Lung (tissue), 11 donors: ENCODE measurements at regions not wholly inside any gene's neighbourhood (a gene's known extent, or its start where the extent isn't known, plus 50 kb on each side); places are given as distances from the start of the nearest gene placed in this dataset.

Experiments used
- ATAC-seq: fragments of 200-7000 bp; cut with Tn5 transposase; one replicate; pipeline ENCODE4 v1.9.1; 2020; ENCODE audit warnings: moderate number of reproducible peaks; ENCODE audit not compliant: insufficient read depth, low FRiP score
- DNase-seq, 3 donors: peaks; one replicate each; pipeline ENCODE4 v3.0.0-alpha.2; 2013 to 2017
- H3K27ac ChIP-seq, 2 donors: one replicate each; pipeline ENCODE4 v1.5.1; 2013; ENCODE audit warnings: mild to moderate bottlenecking in 2 of 2, moderate library complexity in 2 of 2, control low read depth in 1 of 2, inconsistent platforms in 1 of 2, low read depth in 1 of 2, low read length in 1 of 2
- H3K27me3 ChIP-seq, 3 donors: one replicate each; pipeline ENCODE4 v1.5.1; 2013; ENCODE audit warnings: low read length in 2 of 3; ENCODE audit not compliant: control insufficient read depth in 3 of 3, insufficient read depth in 3 of 3
- H3K36me3 ChIP-seq, 4 donors: one replicate each; pipeline ENCODE4 v1.5.1; 2013; ENCODE audit warnings: low read length in 4 of 4, mild to moderate bottlenecking in 1 of 4, moderate library complexity in 1 of 4; ENCODE audit not compliant: control insufficient read depth in 4 of 4, insufficient read depth in 4 of 4
- H3K4me1 ChIP-seq, 5 donors: one replicate each; pipeline ENCODE4 v1.5.1; 2013; ENCODE audit warnings: low read length in 5 of 5, mild to moderate bottlenecking in 2 of 5, moderate library complexity in 1 of 5; ENCODE audit not compliant: control insufficient read depth in 5 of 5, insufficient read depth in 5 of 5
- H3K4me3 ChIP-seq: one replicate; pipeline ENCODE4 v1.5.1; 2013; ENCODE audit warnings: mild to moderate bottlenecking, control low read depth, moderate library complexity
- H3K9ac ChIP-seq, 2 donors: one replicate each; pipeline ENCODE4 v1.5.1; 2013; ENCODE audit warnings: low read length in 2 of 2, control low read depth in 1 of 2; ENCODE audit not compliant: insufficient read depth in 1 of 2
- H3K9me3 ChIP-seq, 4 donors: one replicate each; pipeline ENCODE4 v1.5.1; 2013; ENCODE audit warnings: low read length in 3 of 4, mild to moderate bottlenecking in 1 of 4, moderate library complexity in 1 of 4; ENCODE audit not compliant: control insufficient read depth in 4 of 4, insufficient read depth in 3 of 4
- WGBS, 2 donors: extraction: QIAGEN DNeasy Blood & Tissue Kit; methylation state at CpG; one replicate each; pipeline ENCODE4 v1.1.7; 2013; 5-methylcytosine and 5-hydroxymethylcytosine counted together
- TF ChIP-seq, protein P1 (sequence below): IDR thresholded peaks from 2 replicates; pipeline ENCODE4 v1.5.1; 2012; ENCODE audit warnings: mild to moderate bottlenecking; ENCODE audit errors: control extremely low read depth, extremely low read depth
- donor health status: control.
- donor health status: control.
- donor health status: Bipolar disorder and iron deficiency.
- donor health status: healthy.
- donor health status: DM: yes; HTN: yes; CAD: no.

DNA sequence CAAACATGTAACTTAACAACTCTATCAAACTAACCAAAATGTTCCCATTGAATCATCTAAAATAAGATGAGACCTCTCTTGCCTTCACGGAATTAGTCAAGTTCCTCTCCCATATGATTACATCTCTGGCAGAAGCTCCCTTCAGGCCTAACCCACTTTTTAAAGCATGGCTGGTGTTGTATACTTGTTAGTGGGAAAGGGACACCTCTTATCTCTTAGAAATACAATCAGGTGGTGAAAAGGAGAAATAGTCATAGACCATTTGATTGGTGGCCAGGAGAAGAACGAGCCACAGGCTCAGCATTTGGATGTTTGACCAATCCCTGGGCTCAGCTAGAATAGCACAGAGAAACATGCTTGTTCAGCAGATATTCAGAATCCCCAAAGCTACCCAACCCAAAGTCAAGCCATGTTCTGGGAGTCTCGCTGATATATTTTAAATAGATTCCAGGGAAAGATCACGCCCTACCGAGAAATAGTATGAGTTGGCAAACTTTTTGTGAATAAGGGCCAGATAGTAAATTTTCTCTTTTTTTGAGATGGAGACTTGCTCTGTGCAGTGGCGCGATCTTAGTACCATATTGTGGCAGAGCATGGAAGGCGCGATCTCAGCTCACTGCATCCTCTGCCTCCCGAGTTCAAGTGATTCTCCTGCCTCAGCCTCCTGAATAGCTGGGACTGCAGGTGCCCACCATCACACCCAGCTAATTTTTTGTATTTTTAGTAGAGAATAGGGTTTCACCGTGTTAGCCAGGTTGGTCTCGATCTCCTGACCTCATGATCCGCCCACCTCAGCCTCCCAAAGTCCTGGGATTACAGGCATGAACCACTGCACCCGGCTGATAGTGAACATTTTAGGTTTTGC, 126.3 kb upstream of the MYLIP start:
- WGBS, 2 donors: 96 to 97% methylated on average over 14 of the region's 14 CpGs
- TF ChIP-seq, protein P1, sequence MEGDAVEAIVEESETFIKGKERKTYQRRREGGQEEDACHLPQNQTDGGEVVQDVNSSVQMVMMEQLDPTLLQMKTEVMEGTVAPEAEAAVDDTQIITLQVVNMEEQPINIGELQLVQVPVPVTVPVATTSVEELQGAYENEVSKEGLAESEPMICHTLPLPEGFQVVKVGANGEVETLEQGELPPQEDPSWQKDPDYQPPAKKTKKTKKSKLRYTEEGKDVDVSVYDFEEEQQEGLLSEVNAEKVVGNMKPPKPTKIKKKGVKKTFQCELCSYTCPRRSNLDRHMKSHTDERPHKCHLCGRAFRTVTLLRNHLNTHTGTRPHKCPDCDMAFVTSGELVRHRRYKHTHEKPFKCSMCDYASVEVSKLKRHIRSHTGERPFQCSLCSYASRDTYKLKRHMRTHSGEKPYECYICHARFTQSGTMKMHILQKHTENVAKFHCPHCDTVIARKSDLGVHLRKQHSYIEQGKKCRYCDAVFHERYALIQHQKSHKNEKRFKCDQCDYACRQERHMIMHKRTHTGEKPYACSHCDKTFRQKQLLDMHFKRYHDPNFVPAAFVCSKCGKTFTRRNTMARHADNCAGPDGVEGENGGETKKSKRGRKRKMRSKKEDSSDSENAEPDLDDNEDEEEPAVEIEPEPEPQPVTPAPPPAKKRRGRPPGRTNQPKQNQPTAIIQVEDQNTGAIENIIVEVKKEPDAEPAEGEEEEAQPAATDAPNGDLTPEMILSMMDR: no peak
- no peak for ATAC-seq

DNA sequence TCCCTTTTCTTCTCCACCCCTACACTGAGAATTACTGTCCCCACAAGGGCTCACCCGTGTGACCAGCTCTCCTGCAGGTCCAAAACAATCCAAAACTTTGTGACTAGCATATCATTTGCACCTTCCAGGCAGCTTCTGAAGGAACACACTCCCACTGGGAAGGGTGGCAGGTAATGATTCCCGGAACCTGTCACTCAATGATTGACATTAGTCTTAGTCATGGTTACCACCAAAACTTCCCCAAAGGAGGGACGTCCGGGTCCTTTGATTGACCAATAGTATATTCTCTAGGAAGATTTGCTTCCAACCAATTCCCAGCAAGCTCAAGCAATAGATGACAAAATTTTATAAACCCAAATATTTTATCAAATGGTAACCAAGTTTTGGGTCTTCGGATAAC, 127.7 kb upstream of the MYLIP start:
- WGBS, 2 donors: 74 to 92% methylated on average over 5 of the region's 5 CpGs
- TF ChIP-seq, protein P1: no peak
- no peak for ATAC-seq

More for the DNA sequence above, 126.3 kb upstream of the MYLIP start:
- H3K27ac ChIP-seq: no peak overlapping the region
- no peaks in the 10 kb centered on the region for H3K9me3 ChIP-seq
- H3K27me3 ChIP-seq: peaks cover 0 to 2% (median 0%) of the 10 kb centered on the region in 3 donors
- DNase-seq: no peak
- H3K36me3 ChIP-seq: no peaks in the 10 kb centered on the region
- H3K4me1 ChIP-seq: peaks cover 0 to 7% (median 3%) of the 10 kb centered on the region in 5 donors
- H3K4me3 ChIP-seq: no peak overlapping the region
- no peak overlapping the region for H3K9ac ChIP-seq

DNA sequence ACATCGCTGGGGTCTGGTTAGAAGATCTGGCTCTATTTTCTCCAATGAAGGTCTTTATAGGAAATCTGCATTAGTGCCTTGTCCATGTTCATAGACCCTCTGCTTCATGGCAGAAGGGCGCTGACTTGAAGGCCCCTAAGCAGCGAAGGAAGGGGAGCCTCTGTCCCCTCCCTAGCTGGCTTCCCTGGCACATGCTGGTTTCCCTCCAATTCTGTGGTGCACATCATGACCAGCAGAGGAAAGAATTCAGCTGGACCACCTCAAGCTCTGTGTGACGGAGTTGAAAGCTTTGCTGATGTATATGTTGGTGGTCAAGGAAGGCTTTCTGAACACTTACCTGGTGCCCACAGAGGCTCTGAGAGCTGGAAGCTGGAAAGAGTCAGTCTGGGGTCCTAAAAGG, 129.7 kb upstream of the MYLIP start:
- ATAC-seq (no peak), DNase-seq (no peak)
- no peaks in the 10 kb centered on the region for H3K36me3 ChIP-seq
- H3K9ac ChIP-seq: no peak overlapping the region
- H3K4me3 ChIP-seq: no peak overlapping the region
- 94 to 99% methylated on average over 4 of the region's 4 CpGs for WGBS, 2 donors
- TF ChIP-seq, protein P1: no peak
- no peaks in the 10 kb centered on the region for H3K9me3 ChIP-seq
- no peak overlapping the region for H3K27ac ChIP-seq
- peaks cover 0 to 2% (median 0%) of the 10 kb centered on the region in 3 donors for H3K27me3 ChIP-seq
- peaks cover 0 to 13% (median 7%) of the 10 kb centered on the region in 5 donors for H3K4me1 ChIP-seq

More for the DNA sequence above, 127.7 kb upstream of the MYLIP start:
- H3K9ac ChIP-seq: no peak overlapping the region
- H3K27ac ChIP-seq: no peak overlapping the region
- H3K9me3 ChIP-seq: no peaks in the 10 kb centered on the region
- H3K4me3 ChIP-seq: no peak overlapping the region
- H3K27me3 ChIP-seq: peaks cover 0 to 2% (median 0%) of the 10 kb centered on the region in 3 donors
- H3K36me3 ChIP-seq: no peaks in the 10 kb centered on the region
- H3K4me1 ChIP-seq: peaks cover 0 to 8% (median 7%) of the 10 kb centered on the region in 5 donors
- no peak for DNase-seq
